ENCODE measurements at regions not wholly inside any gene's neighbourhood (a gene's known extent, or its start where the extent isn't known, plus 50 kb on each side); places are given as distances from the start of the nearest gene placed in this dataset.
A peak's percentile ranks its signal among the peaks of the same experiment; 100 is the strongest.
"Not testable (repeated sequence)": the region's sequence is repeated elsewhere in the genome, so short reads cannot be mapped to it uniquely, and the experiment has no call there.

- DNase-seq, result no peak
Measured at GRCh38 chr10:2888403-2889004, 178.8 kb upstream of the PFKP start.

GRCh38 chr10:2887391-2888070, 179.8 kb upstream of the PFKP start:
- no peak for DNase-seq

GRCh38 chr10:2886662-2887061, 180.7 kb upstream of the PFKP start:
- DNase-seq, result no peak

GRCh38 chr10:2885288-2886278, 181.8 kb upstream of the PFKP start:
- peak; percentile 63 for DNase-seq

GRCh38 chr10:2883983-2884540, 183.3 kb upstream of the PFKP start:
- DNase-seq, result not testable (repeated sequence)

- no peak for DNase-seq
Measured at GRCh38 chr10:2883238-2883637, 184.1 kb upstream of the PFKP start.

- DNase-seq, result no peak
Measured at GRCh38 chr10:2882628-2883027, 184.7 kb upstream of the PFKP start.

GRCh38 chr10:2881720-2882620, 185.4 kb upstream of the PFKP start:
- no peak for DNase-seq

- DNase-seq, result not testable (repeated sequence)
Measured at GRCh38 chr10:2880050-2880449, 187.3 kb upstream of the PFKP start.

GRCh38 chr10:2878818-2879217, 188.5 kb upstream of the PFKP start:
- no peak for DNase-seq

- DNase-seq, result no peak
Measured at GRCh38 chr10:2876032-2876431, 191.3 kb upstream of the PFKP start.

- no peak for DNase-seq
Measured at GRCh38 chr10:2874963-2875362, 192.4 kb upstream of the PFKP start.

GRCh38 chr10:2873769-2874168, 193.6 kb upstream of the PFKP start:
- no peak for DNase-seq

GRCh38 chr10:2871673-2872219, 195.6 kb upstream of the PFKP start:
- DNase-seq, result no peak

- no peak for DNase-seq
Measured at GRCh38 chr10:2870654-2871053, 196.7 kb upstream of the PFKP start.

GRCh38 chr10:2867788-2868299, 199.5 kb upstream of the PFKP start:
- no peak for DNase-seq

GRCh38 chr10:2866569-2866968, 200.8 kb upstream of the PFKP start:
- DNase-seq, result no peak

GRCh38 chr10:2861632-2862210, 205.6 kb upstream of the PFKP start:
- no peak for DNase-seq

- DNase-seq, result no peak
Measured at GRCh38 chr10:2858452-2858851, 208.9 kb upstream of the PFKP start.

GRCh38 chr10:2856598-2856997, 210.8 kb upstream of the PFKP start:
- DNase-seq, result no peak

All from hindlimb muscle (tissue), 1 donor.